Mammary epithelial cell (primary cell): ENCODE measurements at regions not wholly inside any gene's neighbourhood (a gene's known extent, or its start where the extent isn't known, plus 50 kb on each side); places are given as distances from the start of the nearest gene placed in this dataset.

Source experiments
- CTCF ChIP-seq, 2 donors: IDR thresholded peaks in 1 of 2; conservative IDR thresholded peaks in 1 of 2; 2 replicates each; pipeline ENCODE4 v1.5.1; 2011 to 2012; ENCODE audit warnings: inconsistent platforms in 2 of 2, low read length in 2 of 2, mild to moderate bottlenecking in 2 of 2, control low read depth in 1 of 2, low read depth in 1 of 2; ENCODE audit not compliant: insufficient read depth in 1 of 2; ENCODE audit errors: extremely low read depth in 1 of 2
- EZH2 ChIP-seq: IDR thresholded peaks from 2 replicates; pipeline ENCODE4 v1.6.1; 2012; ENCODE audit warnings: low read length, inconsistent platforms, borderline replicate concordance

DNA sequence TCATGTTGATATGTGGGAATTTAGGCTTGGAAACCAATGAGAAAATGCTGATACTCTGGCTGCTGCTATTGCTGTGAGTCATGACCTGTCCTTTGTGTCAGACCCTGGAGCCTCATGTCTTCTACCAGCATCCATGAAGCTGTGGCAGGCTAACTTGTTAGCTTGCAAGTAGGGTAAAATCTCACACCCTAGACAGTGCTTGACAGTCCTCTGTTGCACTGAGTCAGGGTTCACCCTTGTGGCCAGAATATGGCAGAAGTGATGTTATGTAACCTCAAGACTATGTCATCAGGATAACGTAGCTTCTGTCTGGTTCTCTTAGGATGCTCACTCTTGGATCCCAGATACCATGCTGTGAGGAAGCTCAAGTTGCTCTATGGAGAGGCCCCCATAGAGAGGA is 110.8 kb downstream of the LHX2 start:
- TF ChIP-seq CTCF (conservative IDR thresholded peaks at IDR 0.05 in 1 of 2, IDR thresholded peaks at IDR 0.05 in 1 of 2; ENCODE audit: extremely low read depth in 1 of 2, insufficient read depth in 1 of 2, low read depth in 1 of 2, low read length in 2 of 2) (no peak), EZH2 (no peak)
